ENCODE measurements at regions not wholly inside any gene's neighbourhood (a gene's known extent, or its start where the extent isn't known, plus 50 kb on each side); places are given as distances from the start of the nearest gene placed in this dataset.

GRCh38 chr5:105453216-105453807 lies 1890.7 kb upstream of the NUDT12 start:
- DNase-seq, result no peak

GRCh38 chr5:105448271-105448670 lies 1885.7 kb upstream of the NUDT12 start:
- no peak for DNase-seq

GRCh38 chr5:105430516-105430915 lies 1867.9 kb upstream of the NUDT12 start:
- DNase-seq, result no peak

- DNase-seq, result no peak
Measured at GRCh38 chr5:105428451-105429380, 1866.1 kb upstream of the NUDT12 start.

GRCh38 chr5:105414067-105414466 lies 1851.5 kb upstream of the NUDT12 start:
- no peak for DNase-seq

GRCh38 chr5:105413406-105413990 lies 1850.9 kb upstream of the NUDT12 start:
- DNase-seq, result no peak

- DNase-seq, result no peak
Measured at GRCh38 chr5:105409695-105410094, 1847.1 kb upstream of the NUDT12 start.

- no peak for DNase-seq
Measured at GRCh38 chr5:105407200-105407599, 1844.6 kb upstream of the NUDT12 start.

GRCh38 chr5:105397749-105398148 lies 1835.2 kb upstream of the NUDT12 start:
- no peak for DNase-seq

- no peak for DNase-seq
Measured at GRCh38 chr5:105392710-105393149, 1830.1 kb upstream of the NUDT12 start.

GRCh38 chr5:105392122-105392709 lies 1829.6 kb upstream of the NUDT12 start:
- no peak for DNase-seq

GRCh38 chr5:105380126-105380525 lies 1817.5 kb upstream of the NUDT12 start:
- DNase-seq, result no peak

- no peak for DNase-seq
Measured at GRCh38 chr5:105371169-105371568, 1808.6 kb upstream of the NUDT12 start.

- no peak for DNase-seq
Measured at GRCh38 chr5:105350486-105351140, 1788.0 kb upstream of the NUDT12 start.

- no peak for DNase-seq
Measured at GRCh38 chr5:105331558-105331957, 1769.0 kb upstream of the NUDT12 start.

- no peak for DNase-seq
Measured at GRCh38 chr5:105330185-105330584, 1767.6 kb upstream of the NUDT12 start.

GRCh38 chr5:105304859-105305258 lies 1742.3 kb upstream of the NUDT12 start:
- no peak for DNase-seq

GRCh38 chr5:105288946-105289345 lies 1726.4 kb upstream of the NUDT12 start:
- DNase-seq, result no peak

- DNase-seq, result no peak
Measured at GRCh38 chr5:105283134-105283533, 1720.5 kb upstream of the NUDT12 start.

GRCh38 chr5:105274079-105274478 lies 1711.5 kb upstream of the NUDT12 start:
- DNase-seq, result no peak

GRCh38 chr5:105263515-105263914 lies 1700.9 kb upstream of the NUDT12 start:
- no peak for DNase-seq

GRCh38 chr5:105259581-105260217 lies 1697.1 kb upstream of the NUDT12 start:
- DNase-seq, result no peak
